GM23248 (cell line): ENCODE measurements at regions not wholly inside any gene's neighbourhood (a gene's known extent, or its start where the extent isn't known, plus 50 kb on each side); places are given as distances from the start of the nearest gene placed in this dataset.

Source experiments
- DNase-seq: peaks from one replicate; pipeline ENCODE4 v3.0.0-alpha.2; 2015
- H2AFZ ChIP-seq: fragments of 200-600 bp; sonication (generic); 2 replicates; pipeline ENCODE4 v1.6.1; 2016; ENCODE audit warnings: antibody characterized with exemption
- H3F3A ChIP-seq: fragments of 200-600 bp; sonication (generic); 2 replicates; pipeline ENCODE4 v1.6.1; 2016; ENCODE audit warnings: mild to moderate bottlenecking, antibody characterized with exemption, mixed run types; ENCODE audit not compliant: insufficient read depth
- H3K27ac ChIP-seq: fragments of 200-600 bp; sonication (generic); 2 replicates; pipeline ENCODE4 v1.5.1; 2016; ENCODE audit warnings: mild to moderate bottlenecking
- H3K27me3 ChIP-seq: fragments of 200-600 bp; sonication (generic); replicated peaks from 2 replicates; pipeline ENCODE4 v1.6.1; 2016; ENCODE audit warnings: mild to moderate bottlenecking; ENCODE audit not compliant: insufficient read depth
- H3K36me3 ChIP-seq: fragments of 200-600 bp; sonication (generic); 2 replicates; pipeline ENCODE4 v1.6.1; 2016; ENCODE audit warnings: low read depth, mild to moderate bottlenecking
- H3K4me1 ChIP-seq: fragments of 200-600 bp; sonication (generic); 2 replicates; pipeline ENCODE4 v1.6.1; 2016; ENCODE audit warnings: mild to moderate bottlenecking; ENCODE audit not compliant: insufficient read depth
- H3K4me2 ChIP-seq: fragments of 200-600 bp; sonication (generic); one replicate; pipeline ENCODE4 v1.6.1; 2016; ENCODE audit warnings: mild to moderate bottlenecking; ENCODE audit not compliant: unreplicated experiment
- H3K4me3 ChIP-seq: fragments of 200-600 bp; sonication (generic); 2 replicates; pipeline ENCODE4 v1.5.1; 2016; ENCODE audit warnings: mild to moderate bottlenecking
- H3K79me2 ChIP-seq: fragments of 200-600 bp; sonication (generic); 2 replicates; pipeline ENCODE4 v1.6.1; 2016; ENCODE audit warnings: mild to moderate bottlenecking; ENCODE audit not compliant: insufficient read depth
- H3K9ac ChIP-seq: fragments of 200-600 bp; sonication (generic); 2 replicates; pipeline ENCODE4 v1.6.1; 2016; ENCODE audit warnings: mild to moderate bottlenecking
- H3K9me2 ChIP-seq: fragments of 200-600 bp; sonication (generic); 2 replicates; pipeline ENCODE4 v1.6.1; 2016; ENCODE audit warnings: mixed run types, mild to moderate bottlenecking, moderate library complexity; ENCODE audit not compliant: insufficient read depth
- H3K9me3 ChIP-seq: fragments of 200-600 bp; sonication (generic); one replicate; pipeline ENCODE4 v1.6.1; 2017; ENCODE audit warnings: low read depth
- H4K20me1 ChIP-seq: fragments of 200-600 bp; sonication (generic); 2 replicates; pipeline ENCODE4 v1.6.0; 2016; ENCODE audit not compliant: insufficient read depth
- EZH2 ChIP-seq: fragments of 200-600 bp; sonication (generic); IDR thresholded peaks from 2 replicates; pipeline ENCODE4 v1.6.1; 2018; ENCODE audit warnings: antibody characterized with exemption, mild to moderate bottlenecking; ENCODE audit not compliant: insufficient read depth, poor library complexity, severe bottlenecking
- EZH2phosphoT487 ChIP-seq: fragments of 200-600 bp; sonication (generic); IDR thresholded peaks from 2 replicates; pipeline ENCODE4 v1.6.1; 2018; ENCODE audit warnings: antibody characterized with exemption, moderate library complexity, mild to moderate bottlenecking, low read depth; ENCODE audit not compliant: insufficient read depth
- WGBS, 2 experiments: methylation state at CpG; one replicate each; pipeline ENCODE4 v1.1.6; 2015 to 2017; ENCODE audit warnings: low lambda C conversion rate in 2 of 2, low coverage in 1 of 2; ENCODE audit errors: missing lambda C conversion rate in 2 of 2; 5-methylcytosine and 5-hydroxymethylcytosine counted together
- in situ Hi-C: fragments of 300-500 bp; cut with MboI; formaldehyde crosslinking; loops from 2 replicates; pipeline ENCODE4 v1.15.0; 2020

- no peak overlapping the region for H3K27ac ChIP-seq
- H3K27me3 ChIP-seq: no peaks in the 10 kb centered on the region
- H2AFZ ChIP-seq: no peak overlapping the region
- H3F3A ChIP-seq: no peaks in the 10 kb centered on the region
- H3K4me2 ChIP-seq: no peak overlapping the region
- H3K9ac ChIP-seq: no peak overlapping the region
- WGBS, 2 experiments: 19 to 30% methylated on average over 7 of the region's 7 CpGs
- H3K4me1 ChIP-seq: no peaks in the 10 kb centered on the region
- no peaks in the 10 kb centered on the region for H4K20me1 ChIP-seq
- in situ Hi-C loops: no loop called here
- no peaks in the 10 kb centered on the region for H3K9me3 ChIP-seq
- no peaks in the 10 kb centered on the region for H3K79me2 ChIP-seq
- TF ChIP-seq EZH2 (no peak), EZH2phosphoT487 (no peak)
- no peak overlapping the region for H3K4me3 ChIP-seq
- H3K9me2 ChIP-seq: no peaks in the 10 kb centered on the region
- no peak for DNase-seq
- H3K36me3 ChIP-seq: no peaks in the 10 kb centered on the region
Observed at GRCh38 chr1:104923075-104923474, 1173.4 kb downstream of the AMY1C start.

- H3K27ac ChIP-seq: no peak overlapping the region
- H2AFZ ChIP-seq: no peak overlapping the region
- TF ChIP-seq EZH2phosphoT487: no peak
- TF ChIP-seq EZH2: no peak
- no peaks in the 10 kb centered on the region for H3K79me2 ChIP-seq
- H3F3A ChIP-seq: no peaks in the 10 kb centered on the region
- no peaks in the 10 kb centered on the region for H3K27me3 ChIP-seq
- H3K36me3 ChIP-seq: no peaks in the 10 kb centered on the region
- H3K4me2 ChIP-seq: no peak overlapping the region
- H3K4me3 ChIP-seq: no peak overlapping the region
- H3K9ac ChIP-seq: no peak overlapping the region
- no peaks in the 10 kb centered on the region for H3K9me2 ChIP-seq
- WGBS, 2 experiments: 30 to 39% methylated on average over 1 of the region's 1 CpG
- H3K9me3 ChIP-seq: no peaks in the 10 kb centered on the region
- no peaks in the 10 kb centered on the region for H4K20me1 ChIP-seq
- DNase-seq: no peak
- no peaks in the 10 kb centered on the region for H3K4me1 ChIP-seq
- in situ Hi-C loops: no loop called here
Observed at GRCh38 chr1:104929280-104929679, 1179.6 kb downstream of the AMY1C start.

GRCh38 chr1:104932030-104932915, 1182.6 kb downstream of the AMY1C start:
- Histone ChIP-seq H3K9me3 (no peaks in the 10 kb centered on the region), H3K27me3 (no peaks in the 10 kb centered on the region), H2AFZ (no peak overlapping the region), H3K4me3 (no peak overlapping the region), H3K4me2 (no peak overlapping the region), H3K4me1 (no peaks in the 10 kb centered on the region), H3K9me2 (no peaks in the 10 kb centered on the region), H3K27ac (no peak overlapping the region), H3K36me3 (no peaks in the 10 kb centered on the region), H3K9ac (no peak overlapping the region), H3F3A (no peaks in the 10 kb centered on the region), H4K20me1 (no peaks in the 10 kb centered on the region), H3K79me2 (no peaks in the 10 kb centered on the region)
- DNase-seq: no peak
- in situ Hi-C loops: no loop called here
- TF ChIP-seq EZH2 (no peak), EZH2phosphoT487 (no peak)
- 24 to 26% methylated on average over 13 of the region's 13 CpGs for WGBS, 2 experiments

GRCh38 chr1:104932949-104933679, 1183.4 kb downstream of the AMY1C start:
- no peak overlapping the region for H3K9ac ChIP-seq
- H3F3A ChIP-seq: no peaks in the 10 kb centered on the region
- no peaks in the 10 kb centered on the region for H3K36me3 ChIP-seq
- 27 to 39% methylated on average over 14 of the region's 14 CpGs for WGBS, 2 experiments
- no peaks in the 10 kb centered on the region for H3K9me2 ChIP-seq
- H3K4me2 ChIP-seq: no peak overlapping the region
- H3K79me2 ChIP-seq: no peaks in the 10 kb centered on the region
- no peak overlapping the region for H3K4me3 ChIP-seq
- TF ChIP-seq EZH2: no peak
- TF ChIP-seq EZH2phosphoT487: no peak
- no peaks in the 10 kb centered on the region for H4K20me1 ChIP-seq
- H3K9me3 ChIP-seq: no peaks in the 10 kb centered on the region
- no peak overlapping the region for H2AFZ ChIP-seq
- in situ Hi-C loops: no loop called here
- H3K27ac ChIP-seq: no peak overlapping the region
- no peaks in the 10 kb centered on the region for H3K27me3 ChIP-seq
- no peak for DNase-seq
- no peaks in the 10 kb centered on the region for H3K4me1 ChIP-seq
